Cardiac muscle cell (in vitro differentiated cells and primary cell): ENCODE measurements at regions not wholly inside any gene's neighbourhood (a gene's known extent, or its start where the extent isn't known, plus 50 kb on each side); places are given as distances from the start of the nearest gene placed in this dataset.

ENCODE experiments used
- DNase-seq, 2 donors: peaks; one replicate each; pipeline versions ENCODE4 v3.0.0 to v3.0.0-alpha.2; 2010 to 2017; ENCODE audit warnings: low read depth in 1 of 2, low spot score in 1 of 2
- H3K27ac ChIP-seq: fragments of 200-600 bp; sonication (generic); 2 replicates; pipeline ENCODE4 v1.5.1; 2016
- H3K27me3 ChIP-seq: fragments of 200-600 bp; sonication (generic); 2 replicates; pipeline ENCODE4 v1.6.0; 2016; ENCODE audit warnings: control low read depth
- H3K36me3 ChIP-seq: fragments of 200-600 bp; sonication (generic); 2 replicates; pipeline ENCODE4 v1.5.1; 2016; ENCODE audit warnings: control low read depth
- H3K4me1 ChIP-seq: fragments of 200-600 bp; sonication (generic); 2 replicates; pipeline ENCODE4 v1.8.1; 2017; ENCODE audit warnings: low read depth, mild to moderate bottlenecking, mixed run types
- H3K4me3 ChIP-seq: fragments of 200-600 bp; sonication (generic); 2 replicates; pipeline ENCODE4 v1.5.1; 2016; ENCODE audit warnings: mild to moderate bottlenecking
- H3K9me3 ChIP-seq: fragments of 200-600 bp; sonication (generic); 2 replicates; pipeline ENCODE4 v1.5.1; 2017; ENCODE audit warnings: low read depth, mild to moderate bottlenecking, control low read depth
- CTCF ChIP-seq: IDR thresholded peaks from 2 replicates; pipeline ENCODE4 v1.5.1; 2012; ENCODE audit warnings: low read depth, mild to moderate bottlenecking, low read length

GRCh38 chr21:41107602-41108001 is 60.4 kb upstream of the BACE2 start:
- no peak overlapping the region for H3K4me3 ChIP-seq
- H3K36me3 ChIP-seq, result no peaks in the 10 kb centered on the region
- H3K27ac ChIP-seq, result no peak overlapping the region
- TF ChIP-seq CTCF, result no peak
- no peaks in the 10 kb centered on the region for H3K27me3 ChIP-seq
- DNase-seq, result no peak
- H3K9me3 ChIP-seq, result no peaks in the 10 kb centered on the region
- peaks cover 7% of the 10 kb centered on the region for H3K4me1 ChIP-seq

- TF ChIP-seq CTCF, result no peak
- Histone ChIP-seq H3K4me1 (peaks cover 19% of the 10 kb centered on the region), H3K9me3 (no peaks in the 10 kb centered on the region), H3K27me3 (no peaks in the 10 kb centered on the region), H3K36me3 (no peaks in the 10 kb centered on the region), H3K4me3 (no peak overlapping the region), H3K27ac (no peak overlapping the region)
- no peak for DNase-seq
Measured at GRCh38 chr21:41108668-41109585, 59.0 kb upstream of the BACE2 start.

- no peak for DNase-seq
- no peak for TF ChIP-seq CTCF
Measured at GRCh38 chr21:41110161-41110560, 57.8 kb upstream of the BACE2 start.

GRCh38 chr21:41110664-41111063 is 57.3 kb upstream of the BACE2 start:
- H3K27me3 ChIP-seq, result no peaks in the 10 kb centered on the region
- H3K4me3 ChIP-seq, result no peak overlapping the region
- peaks cover 21% of the 10 kb centered on the region for H3K4me1 ChIP-seq
- DNase-seq, result no peak
- TF ChIP-seq CTCF, result no peak
- no peaks in the 10 kb centered on the region for H3K9me3 ChIP-seq
- H3K27ac ChIP-seq, result no peak overlapping the region
- H3K36me3 ChIP-seq, result no peaks in the 10 kb centered on the region

More at GRCh38 chr21:41110161-41110560, 57.8 kb upstream of the BACE2 start:
- no peak overlapping the region for H3K27ac ChIP-seq
- no peaks in the 10 kb centered on the region for H3K9me3 ChIP-seq
- H3K36me3 ChIP-seq, result no peaks in the 10 kb centered on the region
- H3K4me3 ChIP-seq, result no peak overlapping the region
- no peaks in the 10 kb centered on the region for H3K27me3 ChIP-seq
- peaks cover 21% of the 10 kb centered on the region for H3K4me1 ChIP-seq

GRCh38 chr21:41111681-41112080 is 56.3 kb upstream of the BACE2 start:
- Histone ChIP-seq H3K4me3 (no peak overlapping the region), H3K9me3 (no peaks in the 10 kb centered on the region), H3K36me3 (no peaks in the 10 kb centered on the region), H3K27me3 (no peaks in the 10 kb centered on the region), H3K27ac (no peak overlapping the region), H3K4me1 (peaks cover 21% of the 10 kb centered on the region)
- TF ChIP-seq CTCF, result no peak
- DNase-seq, result no peak
